Upper lobe of left lung (tissue), 4 donors: ENCODE measurements at regions not wholly inside any gene's neighbourhood (a gene's known extent, or its start where the extent isn't known, plus 50 kb on each side); places are given as distances from the start of the nearest gene placed in this dataset.

Experiments
- POLR2A ChIP-seq, 4 donors: fragments of 450-650 bp; IDR thresholded peaks; one replicate each; pipeline ENCODE4 v1.5.1; 2016 to 2017; ENCODE audit warnings: antibody characterized with exemption in 4 of 4, mild to moderate bottlenecking in 2 of 4
- POLR2AphosphoS5 ChIP-seq, 2 donors: sonication (generic); formaldehyde crosslinking; IDR thresholded peaks; one replicate each; pipeline ENCODE4 v1.5.1; 2017; ENCODE audit warnings: antibody characterized with exemption in 2 of 2
- TF ChIP-seq, protein P1 (sequence below), 6 experiments: fragments of 450-650 bp in 4 of 6; fragments of 200-600 bp in 2 of 6; sonication (generic) in 2 of 6; IDR thresholded peaks; one replicate each; pipeline ENCODE4 v1.5.1; 2016 to 2019; ENCODE audit warnings: antibody characterized with exemption in 6 of 6

DNA sequence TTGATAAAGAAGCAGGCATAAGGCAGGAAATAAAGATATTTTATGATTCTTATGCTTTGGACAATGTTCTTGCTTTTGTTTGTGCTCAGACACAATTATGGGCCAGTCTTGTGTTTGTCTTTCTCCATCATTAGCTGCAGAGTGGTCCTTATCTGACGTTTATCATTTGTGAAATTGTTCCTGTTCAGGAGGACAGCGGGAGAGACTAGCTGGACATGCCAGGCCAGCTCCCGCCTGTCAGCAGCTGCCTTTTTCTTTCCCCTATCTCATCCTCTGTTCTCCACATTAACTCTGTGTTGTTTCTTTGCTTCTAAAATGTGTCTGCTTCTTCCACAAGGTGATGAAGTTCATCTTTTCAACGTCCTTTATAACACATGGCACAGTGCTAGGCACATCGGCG is 333.5 kb downstream of the NPIPA8 start:
- TF ChIP-seq POLR2A (IDR thresholded peaks at IDR 0.05) = no peak
- TF ChIP-seq, protein P1, sequence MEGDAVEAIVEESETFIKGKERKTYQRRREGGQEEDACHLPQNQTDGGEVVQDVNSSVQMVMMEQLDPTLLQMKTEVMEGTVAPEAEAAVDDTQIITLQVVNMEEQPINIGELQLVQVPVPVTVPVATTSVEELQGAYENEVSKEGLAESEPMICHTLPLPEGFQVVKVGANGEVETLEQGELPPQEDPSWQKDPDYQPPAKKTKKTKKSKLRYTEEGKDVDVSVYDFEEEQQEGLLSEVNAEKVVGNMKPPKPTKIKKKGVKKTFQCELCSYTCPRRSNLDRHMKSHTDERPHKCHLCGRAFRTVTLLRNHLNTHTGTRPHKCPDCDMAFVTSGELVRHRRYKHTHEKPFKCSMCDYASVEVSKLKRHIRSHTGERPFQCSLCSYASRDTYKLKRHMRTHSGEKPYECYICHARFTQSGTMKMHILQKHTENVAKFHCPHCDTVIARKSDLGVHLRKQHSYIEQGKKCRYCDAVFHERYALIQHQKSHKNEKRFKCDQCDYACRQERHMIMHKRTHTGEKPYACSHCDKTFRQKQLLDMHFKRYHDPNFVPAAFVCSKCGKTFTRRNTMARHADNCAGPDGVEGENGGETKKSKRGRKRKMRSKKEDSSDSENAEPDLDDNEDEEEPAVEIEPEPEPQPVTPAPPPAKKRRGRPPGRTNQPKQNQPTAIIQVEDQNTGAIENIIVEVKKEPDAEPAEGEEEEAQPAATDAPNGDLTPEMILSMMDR (IDR thresholded peaks at IDR 0.05) = no peak
- no peak for TF ChIP-seq POLR2AphosphoS5 (IDR thresholded peaks at IDR 0.05)
